DMS79 treated with DMSO at 0.1 percent for 48 hours (cell line): ENCODE measurements at regions not wholly inside any gene's neighbourhood (a gene's known extent, or its start where the extent isn't known, plus 50 kb on each side); places are given as distances from the start of the nearest gene placed in this dataset.
"Not testable (repeated sequence)": the region's sequence is repeated elsewhere in the genome, so short reads cannot be mapped to it uniquely, and the experiment has no call there.

ENCODE experiments used
- DNase-seq: peaks from one replicate; lab custom pipeline; 2025; lab: John Stamatoyannopoulos, UW

DNA sequence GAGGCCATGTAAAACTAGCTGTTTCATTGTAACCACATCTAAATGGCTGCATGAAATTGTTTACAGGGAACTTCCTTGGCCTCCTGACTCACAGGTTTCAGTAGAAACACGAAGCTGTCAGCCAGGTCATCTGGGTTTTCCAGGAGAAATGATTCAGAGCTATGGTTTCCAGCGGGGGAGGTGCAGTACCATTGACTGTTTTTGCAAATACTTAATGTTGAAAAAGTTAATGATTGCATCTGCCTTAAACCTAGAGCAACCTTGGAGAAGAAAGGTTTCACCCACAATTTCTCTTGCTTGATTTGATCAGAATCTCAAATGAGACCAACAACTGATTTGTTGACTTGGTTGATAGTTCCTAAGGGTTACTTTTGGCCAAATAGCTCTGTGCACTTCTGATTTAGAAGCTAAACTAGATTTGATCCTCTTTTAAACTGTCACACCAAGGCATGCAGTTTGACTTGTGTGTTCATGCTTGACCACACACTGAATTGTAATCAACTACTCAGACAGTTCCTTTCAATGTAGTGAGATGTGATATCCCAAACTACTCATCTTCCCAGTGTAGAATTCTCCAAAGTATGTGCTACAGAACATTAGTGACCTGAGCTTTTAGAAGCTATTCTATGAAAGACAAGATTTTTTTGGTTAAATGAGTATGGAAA lies 193.5 kb upstream of the CHST9 start:
- DNase-seq = no peak

DNA sequence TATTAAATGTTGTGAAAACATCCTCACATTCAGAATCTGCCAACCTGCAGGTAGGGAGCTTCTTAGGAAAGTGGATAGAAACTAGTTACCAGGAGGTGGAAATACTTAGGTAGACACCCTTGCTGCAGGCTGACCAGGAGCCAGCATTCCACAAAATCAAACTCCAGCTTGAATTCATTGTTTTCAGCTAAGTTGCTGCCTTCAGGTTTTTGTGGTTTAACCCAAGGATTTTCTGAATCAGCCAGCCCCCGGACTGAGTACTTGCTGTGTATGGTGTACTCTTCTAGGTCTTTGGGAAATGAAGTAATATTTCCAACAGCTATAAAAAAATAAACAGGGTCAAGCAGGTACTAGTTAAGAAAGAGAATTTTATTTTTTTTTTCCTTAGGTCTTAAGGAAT lies 192.1 kb upstream of the CHST9 start:
- no peak for DNase-seq

GRCh38 chr18:27372386-27372785 lies 187.3 kb upstream of the CHST9 start:
- DNase-seq = no peak

DNA sequence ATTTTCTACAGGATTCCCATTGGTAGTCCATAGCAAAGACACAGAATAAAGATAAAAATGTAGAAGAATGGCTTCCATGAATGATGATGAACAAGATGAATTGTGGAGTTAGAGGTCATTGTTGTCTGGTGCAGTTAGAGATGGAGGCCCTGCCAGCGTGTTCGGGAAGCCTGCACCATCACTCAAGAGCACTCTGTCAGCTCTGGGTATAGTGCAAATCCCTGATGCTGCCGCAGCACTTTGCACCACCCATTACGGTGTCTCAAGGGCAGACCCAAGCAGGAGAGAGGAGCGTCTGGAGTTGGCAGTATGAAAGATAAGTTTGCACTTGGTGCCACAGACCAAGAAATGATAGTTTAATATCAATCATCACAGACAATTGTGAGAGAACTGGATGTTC lies 181.6 kb upstream of the CHST9 start:
- no peak for DNase-seq

DNA sequence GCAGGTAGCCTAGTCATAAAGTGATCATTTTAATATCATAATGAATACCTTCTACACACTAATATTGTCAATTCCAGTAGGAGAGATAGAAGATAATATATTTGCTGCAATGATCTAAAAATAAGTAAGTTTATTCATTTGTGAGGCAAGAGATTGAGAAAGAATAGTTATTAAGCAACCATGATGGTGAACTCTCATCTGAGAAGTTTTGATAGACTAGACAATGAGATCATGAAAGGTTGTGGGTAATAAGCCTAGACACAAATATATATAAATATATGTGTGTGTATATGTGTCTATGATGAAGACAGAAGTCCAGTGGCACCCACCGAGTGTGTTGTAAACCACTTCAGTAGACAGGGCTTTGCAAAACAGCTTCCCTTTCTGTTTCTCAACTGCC lies 181.0 kb upstream of the CHST9 start:
- DNase-seq = no peak

- no peak for DNase-seq
These were observed 178.8 kb upstream of the CHST9 start for GRCh38 chr18:27363872-27364271.

DNA sequence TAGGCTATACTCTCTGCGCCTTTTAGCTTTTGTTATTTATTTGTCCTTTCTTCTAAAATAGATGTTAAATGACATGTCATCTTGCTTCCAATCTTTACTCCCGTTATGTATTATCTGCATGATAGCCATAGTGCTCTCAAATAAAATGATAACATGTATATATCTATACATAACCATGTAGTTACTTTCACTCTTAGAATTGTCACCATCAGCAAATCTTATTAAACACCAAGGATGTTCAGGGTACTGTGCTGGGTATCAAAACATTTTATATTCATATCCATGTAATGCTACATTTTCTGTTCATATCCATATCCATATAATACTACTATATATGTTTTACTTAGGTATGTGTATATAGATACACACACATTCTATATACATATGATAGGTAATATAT lies 176.4 kb upstream of the CHST9 start:
- no peak for DNase-seq

DNA sequence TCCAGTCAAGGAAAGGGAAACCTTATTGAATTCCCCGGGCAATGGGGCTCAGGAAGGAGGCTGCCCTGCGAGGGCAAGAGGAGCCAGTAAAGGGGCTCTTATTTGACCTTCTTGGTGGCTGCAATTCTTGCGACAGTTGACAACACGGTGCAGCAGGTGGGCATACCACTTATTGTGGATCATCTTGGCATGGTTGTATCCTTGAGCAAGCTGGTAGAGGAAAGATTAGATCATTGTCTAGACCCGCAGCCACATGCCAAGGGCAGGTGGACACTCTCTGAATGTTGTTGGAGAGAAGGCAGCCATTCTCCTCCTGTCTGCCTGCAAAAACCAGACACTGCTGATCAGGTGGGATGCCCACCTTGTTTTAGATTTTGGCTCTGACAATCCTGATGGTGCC lies 170.2 kb upstream of the CHST9 start:
- DNase-seq = no peak

GRCh38 chr18:27353273-27353672 lies 168.2 kb upstream of the CHST9 start:
- no peak for DNase-seq

DNA sequence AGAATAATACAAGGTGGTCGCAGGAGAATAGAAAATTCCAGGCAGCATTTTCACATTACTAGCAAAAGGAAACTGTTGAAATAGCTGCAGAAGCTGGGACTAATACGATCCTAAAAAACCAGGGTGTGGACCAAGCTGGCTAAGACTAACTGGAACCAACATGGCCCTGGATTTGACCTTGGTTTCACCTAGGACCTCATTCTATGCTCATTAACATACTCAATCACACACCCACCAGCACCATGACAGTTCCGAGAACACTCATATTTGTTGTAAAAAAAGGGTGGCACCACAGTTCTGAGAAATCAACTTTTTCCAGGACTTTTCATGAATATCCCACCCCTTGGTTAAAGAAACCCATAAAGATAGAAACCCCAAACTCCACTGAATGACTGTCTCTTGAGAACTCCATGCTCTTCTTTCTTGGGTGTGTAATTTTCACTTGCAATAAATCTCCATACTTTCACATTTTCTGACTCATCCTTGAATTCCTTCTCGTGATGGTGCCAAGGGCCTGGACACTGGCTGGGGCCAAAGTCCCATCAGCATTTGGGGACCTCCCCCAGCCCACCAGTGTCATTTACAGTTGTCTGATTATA lies 164.3 kb upstream of the CHST9 start:
- no peak for DNase-seq

- no peak for DNase-seq
These were observed 146.5 kb upstream of the CHST9 start for GRCh38 chr18:27331606-27332005.

- no peak for DNase-seq
These were observed 129.9 kb upstream of the CHST9 start for GRCh38 chr18:27314996-27315395.

DNA sequence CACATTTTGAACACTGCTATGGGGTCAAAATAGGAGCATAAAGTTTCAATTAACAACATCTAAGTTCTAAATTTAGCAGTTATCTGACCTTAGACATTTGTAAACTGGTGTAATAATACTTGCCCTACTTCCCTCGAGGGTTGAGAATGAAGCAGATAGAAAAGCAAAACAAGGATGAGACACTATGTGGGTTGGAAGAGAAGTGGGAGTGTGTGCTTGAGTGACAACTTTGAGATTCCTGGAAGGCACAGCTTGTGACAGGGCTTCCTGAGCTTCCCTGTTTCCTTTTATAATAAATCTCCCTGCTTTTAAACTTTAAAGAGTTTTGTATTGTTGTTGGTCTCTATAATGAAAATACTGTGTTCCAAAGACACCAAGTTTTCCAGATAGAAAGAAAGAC lies 128.6 kb upstream of the CHST9 start:
- DNase-seq = no peak

GRCh38 chr18:27312853-27313252 lies 127.7 kb upstream of the CHST9 start:
- no peak for DNase-seq

DNA sequence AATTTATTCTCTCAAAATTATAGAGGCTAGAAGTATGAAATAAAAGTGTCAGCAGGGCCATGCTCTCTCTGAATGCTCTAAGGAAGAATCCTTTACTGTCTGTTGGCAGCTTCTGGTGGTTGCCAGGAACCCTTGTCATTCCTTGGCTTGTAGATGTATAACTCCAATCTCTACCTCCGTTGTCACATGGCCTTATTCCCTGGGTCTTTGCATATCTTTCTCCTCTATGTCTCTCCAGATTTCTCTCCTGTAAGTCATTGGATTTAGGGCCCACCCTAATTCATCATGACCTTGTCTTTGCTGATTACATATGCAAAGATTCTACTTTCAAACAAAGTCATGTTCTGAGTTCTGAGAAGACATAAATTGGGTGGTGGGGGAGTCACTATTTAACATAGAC lies 127.0 kb upstream of the CHST9 start:
- no peak for DNase-seq

DNA sequence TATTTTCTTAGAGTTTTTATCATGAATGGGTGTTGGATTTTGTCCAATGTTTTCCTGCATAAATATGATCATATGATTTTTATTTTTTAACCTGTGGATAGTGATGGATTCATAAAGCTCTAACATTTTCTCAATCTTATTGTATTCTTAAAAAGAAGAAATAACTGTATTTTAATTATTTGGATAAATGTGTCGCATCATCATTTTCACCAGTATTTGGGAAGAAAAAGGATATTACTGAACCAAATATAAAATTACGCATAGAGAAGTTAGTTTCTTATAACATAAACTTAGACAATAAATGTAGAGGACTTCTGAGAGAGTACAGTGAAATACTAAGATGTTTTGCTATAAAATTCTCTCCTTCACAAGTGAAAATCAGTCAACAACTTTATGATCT lies 126.0 kb upstream of the CHST9 start:
- no peak for DNase-seq

DNA sequence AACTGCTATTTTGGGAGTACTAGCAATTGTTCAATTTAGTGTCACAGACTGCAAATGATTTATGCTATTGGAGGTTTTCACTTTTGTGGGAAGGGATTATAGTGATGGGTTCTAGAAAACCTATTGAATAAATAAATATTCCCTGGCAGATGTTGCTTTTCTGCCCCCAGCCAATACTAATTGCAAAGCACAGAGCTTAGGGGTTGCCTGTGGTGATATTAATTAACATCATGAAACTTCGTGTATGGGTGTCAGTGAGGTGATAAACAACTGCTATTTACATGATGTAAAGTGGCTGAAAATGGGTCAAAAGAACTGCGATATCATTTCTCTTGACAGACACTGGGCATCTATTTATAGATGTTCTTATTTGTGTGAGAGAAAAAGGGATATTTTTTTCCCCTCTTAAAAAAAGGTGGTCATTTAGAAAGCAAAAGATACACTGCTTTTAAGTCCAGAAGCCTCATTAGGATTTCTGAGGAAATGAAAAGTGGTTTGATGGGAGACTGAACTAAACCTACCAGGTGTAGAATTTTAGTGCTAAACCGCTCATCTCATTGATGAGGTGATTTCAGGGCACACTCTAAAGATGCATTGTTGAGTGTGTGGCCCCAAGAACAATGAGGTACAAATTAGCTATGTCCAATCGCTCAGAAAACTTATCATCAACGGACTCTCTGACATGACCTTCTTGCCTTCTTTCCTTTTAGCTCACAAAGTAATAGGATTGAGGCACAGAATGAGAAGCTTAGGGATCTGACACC lies 116.7 kb upstream of the CHST9 start:
- DNase-seq = no peak

DNA sequence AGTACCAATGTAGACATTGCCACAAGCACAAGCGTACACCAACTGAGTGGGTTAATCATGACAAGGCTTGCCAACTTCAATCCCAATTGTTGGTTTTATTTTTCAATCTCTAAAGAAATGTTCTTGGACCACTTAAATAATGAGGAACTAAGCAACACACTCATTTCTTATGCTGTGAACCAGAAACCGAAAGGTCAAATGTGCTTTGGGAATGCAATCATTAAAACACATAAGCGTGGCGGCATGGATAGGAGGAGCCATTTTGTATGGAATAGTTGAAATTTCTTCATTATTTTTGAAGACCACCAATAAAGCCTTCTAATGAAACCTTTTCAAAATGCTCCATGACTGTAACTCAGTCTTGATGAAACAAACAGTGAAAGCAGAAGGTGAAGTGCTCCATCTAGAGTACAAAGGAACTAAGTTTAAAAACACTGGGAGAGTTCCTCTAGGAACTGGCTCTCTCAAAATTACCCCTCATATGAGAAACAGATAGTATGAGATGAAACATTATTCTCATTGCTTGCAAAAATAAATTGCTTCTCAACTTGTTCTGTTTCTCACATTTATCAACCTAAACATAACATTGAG lies 113.2 kb upstream of the CHST9 start:
- DNase-seq = no peak

- not testable (repeated sequence) for DNase-seq
These were observed 101.0 kb upstream of the CHST9 start for GRCh38 chr18:27285973-27286562.

DNA sequence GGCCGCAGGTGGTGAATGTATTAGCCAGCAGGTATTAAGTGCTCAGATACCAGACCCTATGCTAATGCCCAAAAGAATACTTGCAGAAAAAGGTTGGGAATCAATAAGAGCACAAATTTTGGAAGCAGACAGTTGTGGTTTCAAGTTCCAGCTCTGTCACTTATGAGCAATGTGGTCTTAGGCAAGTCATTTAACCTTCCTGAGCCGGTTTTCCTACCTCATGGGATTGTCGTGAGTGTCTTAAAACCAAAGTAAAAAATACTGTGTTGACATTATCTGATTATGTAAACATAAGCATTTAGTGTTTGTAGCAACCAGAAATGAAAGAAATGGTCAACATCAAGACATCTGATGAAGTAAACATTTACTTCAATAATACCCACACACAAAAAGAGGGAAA lies 93.0 kb upstream of the CHST9 start:
- DNase-seq = no peak

DNA sequence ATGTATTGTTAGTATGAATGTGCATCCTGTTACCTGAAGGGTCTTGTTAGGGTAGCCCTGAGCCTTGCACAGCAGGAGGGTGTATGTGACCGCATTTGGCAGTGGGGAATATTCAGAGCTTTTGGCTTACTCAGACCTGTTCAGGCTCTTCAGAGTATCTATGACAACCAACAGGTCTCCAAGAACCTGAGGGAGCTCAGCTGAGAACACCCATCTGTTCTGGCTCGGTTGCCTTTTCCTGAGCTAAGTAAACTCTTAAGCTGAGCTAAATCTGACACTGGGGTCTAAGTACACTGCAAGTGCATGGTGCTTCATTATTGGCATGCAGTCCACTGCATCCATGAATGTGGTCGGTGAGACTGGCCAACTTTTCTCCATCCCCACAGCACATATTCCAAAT lies 92.4 kb upstream of the CHST9 start:
- no peak for DNase-seq

GRCh38 chr18:27276886-27277285 lies 91.8 kb upstream of the CHST9 start:
- DNase-seq = no peak

- no peak for DNase-seq
These were observed 91.4 kb upstream of the CHST9 start for GRCh38 chr18:27276479-27276878.
